Body of pancreas (tissue), 4 donors: ENCODE measurements at regions not wholly inside any gene's neighbourhood (a gene's known extent, or its start where the extent isn't known, plus 50 kb on each side); places are given as distances from the start of the nearest gene placed in this dataset.

Source experiments
- CTCF ChIP-seq, 7 experiments: fragments of 450-650 bp in 4 of 7; fragments of 200-600 bp in 3 of 7; sonication (generic) in 3 of 7; IDR thresholded peaks; one replicate each; pipeline ENCODE4 v1.5.1; 2016 to 2019; ENCODE audit warnings: antibody characterized with exemption in 7 of 7
- POLR2A ChIP-seq, 3 donors: fragments of 450-650 bp; IDR thresholded peaks; one replicate each; pipeline ENCODE4 v1.6.1; 2016; ENCODE audit warnings: antibody characterized with exemption in 3 of 3, mild to moderate bottlenecking in 2 of 3

DNA sequence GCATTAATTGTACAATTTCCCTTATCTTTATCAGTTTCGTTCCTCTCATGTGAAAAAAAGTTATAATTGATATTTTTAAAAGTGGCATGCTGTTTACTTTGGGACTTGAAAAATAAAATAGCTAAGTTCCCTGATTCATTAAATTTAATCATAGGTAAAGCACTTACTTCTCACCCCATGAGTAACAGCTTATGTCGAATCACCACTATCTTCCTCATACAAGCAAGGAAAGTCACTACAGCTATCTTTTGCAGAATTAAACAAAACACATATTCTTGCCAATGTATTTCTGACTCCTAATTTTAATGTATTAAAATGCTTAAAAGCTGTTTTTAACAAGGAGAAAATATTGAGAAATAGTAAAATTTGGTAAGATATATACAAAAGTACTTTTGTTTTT lies 832.4 kb upstream of the PCDH10 start:
- no peak for TF ChIP-seq CTCF (IDR thresholded peaks at IDR 0.05)
- TF ChIP-seq POLR2A (IDR thresholded peaks at IDR 0.05), result no peak
